Heart right ventricle (tissue), 16 donors: ENCODE measurements at regions not wholly inside any gene's neighbourhood (a gene's known extent, or its start where the extent isn't known, plus 50 kb on each side); places are given as distances from the start of the nearest gene placed in this dataset.

Experiments used
- ATAC-seq, 8 donors: fragments of 200-7000 bp; cut with Tn5 transposase; one replicate each; pipeline ENCODE4 v1.9.1; 2020; ENCODE audit warnings: mild to moderate bottlenecking in 8 of 8, moderate library complexity in 8 of 8, moderate number of reproducible peaks in 1 of 8
- DNase-seq, 2 donors: peaks; one replicate each; pipeline ENCODE4 v3.0.0-alpha.2; 2020
- H3K27ac ChIP-seq, 10 donors: fragments of 200-600 bp; sonication (generic) in 2 of 10; one replicate each; pipeline versions ENCODE4 v1.5.0 to v1.8.0; 2020 to 2022; ENCODE audit warnings: mild to moderate bottlenecking in 3 of 10
- H3K27me3 ChIP-seq, 7 donors: fragments of 200-600 bp; one replicate each; pipeline ENCODE4 v1.8.0; 2021 to 2022; ENCODE audit warnings: mild to moderate bottlenecking in 2 of 7
- H3K36me3 ChIP-seq, 9 donors: fragments of 200-600 bp; sonication (generic) in 1 of 9; one replicate each; pipeline versions ENCODE4 v1.5.0 to v1.8.0; 2020 to 2022; ENCODE audit warnings: mild to moderate bottlenecking in 2 of 9
- H3K4me1 ChIP-seq, 9 donors: fragments of 200-600 bp; sonication (generic) in 1 of 9; one replicate each; pipeline versions ENCODE4 v1.5.0 to v1.8.0; 2020 to 2022; ENCODE audit warnings: mild to moderate bottlenecking in 4 of 9
- H3K4me3 ChIP-seq, 10 donors: fragments of 200-600 bp; sonication (generic) in 2 of 10; one replicate each; pipeline versions ENCODE4 v1.5.0 to v1.8.0; 2020 to 2022; ENCODE audit warnings: mild to moderate bottlenecking in 7 of 10, moderate library complexity in 2 of 10
- H3K9me3 ChIP-seq, 11 donors: fragments of 200-600 bp in 10 of 11; sonication (generic) in 2 of 11; one replicate each; pipeline versions ENCODE4 v1.5.0 to v1.8.0; 2013 to 2022; ENCODE audit warnings: mild to moderate bottlenecking in 2 of 11, control low read depth in 1 of 11, moderate library complexity in 1 of 11
- WGBS, 2 donors: extraction: QIAGEN DNeasy Blood & Tissue Kit; methylation state at CpG; one replicate each; pipeline ENCODE4 v1.1.7; 2013; ENCODE audit warnings: inconsistent platforms in 1 of 2; 5-methylcytosine and 5-hydroxymethylcytosine counted together
- intact Hi-C, 10 donors: fragments of 100-400 bp; cut with DNase I; formaldehyde crosslinking; loops; one replicate each; pipeline versions ENCODE4 v1.11.1 to v1.14.2; 2022
- TF ChIP-seq, protein P1 (sequence below), 9 donors: fragments of 200-600 bp; sonication (generic) in 2 of 9; IDR thresholded peaks; one replicate each; pipeline versions ENCODE4 v1.5.0 to v1.8.0; 2021 to 2022; ENCODE audit warnings: antibody characterized with exemption in 9 of 9, mild to moderate bottlenecking in 5 of 9, moderate library complexity in 1 of 9
- donor health status: Arrhythmogenic right ventricular cardiomyopathy.
- donor health status: ischemic (EF 13 %, LVEDD 7.1; RV severe dilation, severe dysfunction).
- donor health status: healthy with polysubstance abuse.
- donor health status: DM: no; HTN: yes; CAD: no.
- donor health status: DM: no; HTN: no; CAD: no.
- donor health status: ischemic (EF 25% LVEDD 6.9; RV normal size, moderate dysfunction).
- donor health status: ischemic (EF 25% LVEDD 5.7; RV mildly dilated, moderate dysfunction).
- donor health status: healthy.
- donor health status: DM: yes; HTN: yes; CAD: no.
- donor health status: Ischemic cardiomyopathy.
- donor health status: ischemic (EF 35%, LVEDD 5.7; RV mildly dilated, moderate dysfunction).
- donor health status: nonischemic (EF 11% LVEDD 7.7; RV severe dilation, severe dysfunction).
- donor health status: DM: yes; HTN: yes; CAD: no.
- donor health status: PGD.
- donor health status: ischemic (EF 29% LVEDD 5.4; RV normal size, mild dysfunction).
- donor health status: nonischemic (EF 23%, LVEDD 6.1; RV moderate dilation, normal function).

DNA sequence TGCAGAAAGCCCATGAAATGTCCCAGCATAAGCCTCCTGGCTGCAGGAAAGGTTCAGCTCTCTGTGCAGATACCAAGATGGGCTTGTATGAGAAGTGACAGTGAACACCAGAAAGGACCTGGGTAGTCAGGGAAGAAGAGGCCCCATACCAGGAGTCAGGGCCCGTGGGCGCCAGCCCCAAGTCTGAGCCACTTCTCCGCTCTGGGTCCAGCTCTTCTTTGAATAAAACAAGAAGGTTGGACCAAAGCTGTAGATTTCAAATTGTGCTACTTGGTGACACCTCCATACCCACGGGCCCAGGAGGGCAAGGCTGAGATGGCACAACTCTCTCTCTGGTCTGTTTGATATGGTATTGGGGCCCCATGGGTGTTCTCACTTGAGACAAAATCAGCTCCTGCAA, 261.5 kb downstream of the UACA start:
- ATAC-seq (no peak), DNase-seq (no peak)
- TF ChIP-seq, protein P1, sequence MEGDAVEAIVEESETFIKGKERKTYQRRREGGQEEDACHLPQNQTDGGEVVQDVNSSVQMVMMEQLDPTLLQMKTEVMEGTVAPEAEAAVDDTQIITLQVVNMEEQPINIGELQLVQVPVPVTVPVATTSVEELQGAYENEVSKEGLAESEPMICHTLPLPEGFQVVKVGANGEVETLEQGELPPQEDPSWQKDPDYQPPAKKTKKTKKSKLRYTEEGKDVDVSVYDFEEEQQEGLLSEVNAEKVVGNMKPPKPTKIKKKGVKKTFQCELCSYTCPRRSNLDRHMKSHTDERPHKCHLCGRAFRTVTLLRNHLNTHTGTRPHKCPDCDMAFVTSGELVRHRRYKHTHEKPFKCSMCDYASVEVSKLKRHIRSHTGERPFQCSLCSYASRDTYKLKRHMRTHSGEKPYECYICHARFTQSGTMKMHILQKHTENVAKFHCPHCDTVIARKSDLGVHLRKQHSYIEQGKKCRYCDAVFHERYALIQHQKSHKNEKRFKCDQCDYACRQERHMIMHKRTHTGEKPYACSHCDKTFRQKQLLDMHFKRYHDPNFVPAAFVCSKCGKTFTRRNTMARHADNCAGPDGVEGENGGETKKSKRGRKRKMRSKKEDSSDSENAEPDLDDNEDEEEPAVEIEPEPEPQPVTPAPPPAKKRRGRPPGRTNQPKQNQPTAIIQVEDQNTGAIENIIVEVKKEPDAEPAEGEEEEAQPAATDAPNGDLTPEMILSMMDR (IDR thresholded peaks at IDR 0.05): no peak
- H3K4me3 ChIP-seq: no peak overlapping the region
- intact Hi-C loops: no loop called here
- H3K36me3 ChIP-seq: no peaks in the 10 kb centered on the region
- no peak overlapping the region for H3K27ac ChIP-seq
- H3K4me1 ChIP-seq: peaks cover 11 to 42% (median 32%) of the 10 kb centered on the region in 9 donors
- no peaks in the 10 kb centered on the region for H3K27me3 ChIP-seq
- H3K9me3 ChIP-seq: peaks cover 0 to 3% (median 0%) of the 10 kb centered on the region in 11 donors
- 95 to 97% methylated on average over 4 of the region's 4 CpGs for WGBS, 2 donors

DNA sequence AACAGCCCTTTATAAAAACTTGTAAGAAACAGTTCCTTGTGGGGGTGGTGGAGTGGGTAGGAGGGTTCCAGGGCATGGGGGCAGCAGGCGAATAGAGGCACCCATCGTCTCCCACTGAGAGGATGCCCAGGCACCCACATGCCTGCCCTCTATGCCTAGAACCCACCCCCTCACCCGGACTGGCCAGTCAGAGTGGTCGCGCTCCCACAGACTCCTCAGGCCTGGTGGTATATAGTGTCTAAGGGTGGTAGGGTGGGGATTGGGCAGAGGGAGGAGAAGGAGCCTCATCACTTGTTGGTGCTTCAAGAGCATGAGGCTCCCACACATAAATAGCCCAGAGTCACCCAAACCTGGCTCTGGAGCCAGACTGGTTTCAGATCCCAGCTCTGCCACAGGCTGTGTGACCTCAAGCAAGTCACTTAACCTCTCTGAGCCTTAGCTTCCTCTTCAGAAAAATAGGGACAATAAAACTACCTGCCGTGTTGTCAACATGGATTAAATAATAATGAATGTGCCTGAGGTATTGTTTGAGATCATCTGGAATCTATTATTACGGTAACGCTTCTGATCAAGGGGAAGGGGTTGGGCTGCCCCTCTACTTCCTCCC, 262.1 kb downstream of the UACA start:
- no peak for ATAC-seq
- TF ChIP-seq, protein P1 (IDR thresholded peaks at IDR 0.05): no peak
- no peak for DNase-seq
- Histone ChIP-seq H3K27me3 (no peaks in the 10 kb centered on the region), H3K27ac (no peak overlapping the region), H3K4me1 (peaks cover 11 to 39% (median 29%) of the 10 kb centered on the region in 9 donors), H3K4me3 (no peak overlapping the region), H3K36me3 (no peaks in the 10 kb centered on the region), H3K9me3 (no peaks in the 10 kb centered on the region)
- 95 to 98% methylated on average over 8 of the region's 8 CpGs for WGBS, 2 donors
- intact Hi-C loops: no loop called here

DNA sequence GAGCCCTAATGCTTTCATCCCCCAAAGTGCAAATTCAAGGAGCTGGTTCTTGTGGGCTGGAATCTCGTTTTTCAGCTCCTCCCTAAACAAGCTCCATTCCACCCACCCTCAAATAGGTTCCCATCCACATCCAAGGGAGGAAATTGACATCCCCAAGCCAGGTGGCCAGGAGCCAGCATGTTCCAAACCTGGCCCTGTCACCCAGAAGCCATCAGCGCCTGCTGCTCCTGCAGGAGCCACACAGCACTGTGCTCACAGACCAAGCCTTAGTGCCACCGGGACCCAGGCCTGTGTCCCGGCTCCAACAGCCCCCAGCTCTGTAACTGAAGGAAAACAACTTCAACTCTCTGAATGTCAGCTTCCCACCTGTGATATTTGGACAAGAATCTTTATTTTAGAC, 263.6 kb downstream of the UACA start:
- WGBS, 2 donors: 76 to 77% methylated on average over 4 of the region's 4 CpGs
- no peaks in the 10 kb centered on the region for H3K9me3 ChIP-seq
- no peaks in the 10 kb centered on the region for H3K36me3 ChIP-seq
- peaks cover 8 to 30% (median 16%) of the 10 kb centered on the region in 9 donors for H3K4me1 ChIP-seq
- no peaks in the 10 kb centered on the region for H3K27me3 ChIP-seq
- intact Hi-C loops: no loop called here
- TF ChIP-seq, protein P1 (IDR thresholded peaks at IDR 0.05): no peak
- ATAC-seq (no peak), DNase-seq (no peak)
- H3K4me3 ChIP-seq: no peak overlapping the region
- H3K27ac ChIP-seq: no peak overlapping the region

DNA sequence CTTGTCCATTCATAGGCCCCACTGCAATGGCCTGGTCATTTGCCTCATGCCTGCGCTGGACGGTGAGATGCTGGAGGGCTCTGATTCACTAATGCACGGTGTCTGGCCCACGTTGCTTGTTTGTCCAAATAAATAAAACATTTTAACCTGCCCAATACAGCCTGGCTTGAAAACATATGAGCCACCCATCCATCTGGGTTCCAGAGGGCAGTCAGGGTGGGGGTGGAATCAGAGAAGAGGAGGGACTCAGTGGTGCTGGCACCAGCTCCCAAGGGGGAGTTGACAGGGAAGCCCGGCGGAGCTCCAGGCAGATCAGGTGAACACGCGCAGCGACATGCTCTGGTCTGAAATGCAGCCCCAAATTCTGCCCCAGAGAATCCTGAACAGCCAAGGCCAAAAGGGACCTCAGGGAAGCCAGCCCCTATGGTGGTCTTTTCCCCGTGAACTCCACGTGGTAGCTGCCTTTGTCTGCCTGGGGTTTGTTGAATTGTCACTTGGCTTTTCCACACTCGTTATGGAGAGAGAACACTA, 265.2 kb downstream of the UACA start:
- no peak for DNase-seq

More for the DNA sequence above, 265.2 kb downstream of the UACA start:
- TF ChIP-seq, protein P1 (IDR thresholded peaks at IDR 0.05): no peak
- H3K27ac ChIP-seq: no peak overlapping the region
- WGBS, 2 donors: 96% methylated on average over 12 of the region's 12 CpGs
- no peaks in the 10 kb centered on the region for H3K27me3 ChIP-seq
- intact Hi-C loops: no loop called here
- no peak overlapping the region for H3K4me3 ChIP-seq
- no peaks in the 10 kb centered on the region for H3K9me3 ChIP-seq
- H3K36me3 ChIP-seq: no peaks in the 10 kb centered on the region
- H3K4me1 ChIP-seq: peaks cover 0 to 30% (median 1%) of the 10 kb centered on the region in 9 donors
- no peak for ATAC-seq
